Uterus (tissue), 2 donors: ENCODE measurements at regions not wholly inside any gene's neighbourhood (a gene's known extent, or its start where the extent isn't known, plus 50 kb on each side); places are given as distances from the start of the nearest gene placed in this dataset.

Experiments used
- CTCF ChIP-seq, 4 experiments: fragments of 200-600 bp in 2 of 4; fragments of 450-650 bp in 2 of 4; sonication (generic) in 2 of 4; IDR thresholded peaks; one replicate each; pipeline ENCODE4 v1.5.1; 2016 to 2019; ENCODE audit warnings: antibody characterized with exemption in 4 of 4, mild to moderate bottlenecking in 2 of 4, moderate library complexity in 1 of 4
- POLR2A ChIP-seq, 2 donors: fragments of 450-650 bp; IDR thresholded peaks; one replicate each; pipeline ENCODE4 v1.6.1; 2016; ENCODE audit warnings: antibody characterized with exemption in 2 of 2, mild to moderate bottlenecking in 1 of 2, moderate library complexity in 1 of 2

GRCh38 chr1:187129132-187129531, 300.4 kb downstream of the PLA2G4A start:
- no peak for TF ChIP-seq CTCF (IDR thresholded peaks at IDR 0.05)
- no peak for TF ChIP-seq POLR2A (IDR thresholded peaks at IDR 0.05)
